AG20443 (cell line): ENCODE measurements at regions not wholly inside any gene's neighbourhood (a gene's known extent, or its start where the extent isn't known, plus 50 kb on each side); places are given as distances from the start of the nearest gene placed in this dataset.

Experiments
- DNase-seq: peaks from one replicate; pipeline ENCODE4 v3.0.0; 2012; ENCODE audit warnings: low spot score, mixed read lengths

GRCh38 chr2:74065456-74065855 is 80.7 kb downstream of the TET3 start:
- DNase-seq: no peak

GRCh38 chr2:74066491-74067203 is 81.1 kb downstream of the BOLA3 start:
- DNase-seq: no peak

- DNase-seq: no peak
Observed at GRCh38 chr2:74067221-74067747, 80.4 kb downstream of the BOLA3 start.

GRCh38 chr2:74070991-74071390 is 76.7 kb downstream of the BOLA3 start:
- no peak for DNase-seq

- no peak for DNase-seq
Observed at GRCh38 chr2:74071426-74071825, 76.3 kb downstream of the BOLA3 start.

GRCh38 chr2:74072565-74072964 is 75.1 kb downstream of the BOLA3 start:
- no peak for DNase-seq

GRCh38 chr2:74074487-74074886 is 73.2 kb downstream of the BOLA3 start:
- no peak for DNase-seq

GRCh38 chr2:74076074-74076470 is 71.6 kb downstream of the BOLA3 start:
- no peak for DNase-seq

GRCh38 chr2:74077636-74078035 is 70.1 kb downstream of the BOLA3 start:
- DNase-seq: no peak

- no peak for DNase-seq
Observed at GRCh38 chr2:74078466-74078865, 69.2 kb downstream of the BOLA3 start.

GRCh38 chr2:74079522-74080341 is 68.0 kb downstream of the BOLA3 start:
- DNase-seq: no peak

- DNase-seq: no peak
Observed at GRCh38 chr2:74080346-74080745, 67.4 kb downstream of the BOLA3 start.

GRCh38 chr2:74081030-74081762 is 66.5 kb downstream of the BOLA3 start:
- DNase-seq: no peak

GRCh38 chr2:74081763-74082110 is 66.0 kb downstream of the BOLA3 start:
- DNase-seq: no peak

GRCh38 chr2:74083750-74084149 is 64.0 kb downstream of the BOLA3 start:
- DNase-seq: no peak
